ENCODE measurements at regions not wholly inside any gene's neighbourhood (a gene's known extent, or its start where the extent isn't known, plus 50 kb on each side); places are given as distances from the start of the nearest gene placed in this dataset.

GRCh38 chr4:182103614-182104319 is 139.4 kb upstream of the TENM3 start:
- Mint-ChIP-seq H3K9me3 (peaks cover 0 to 4% of the 10 kb centered on the region in 2 donors), H3K27ac (no peak overlapping the region), H3K36me3 (ENCODE audit: insufficient read depth) (no peaks in the 10 kb centered on the region), H3K4me1 (ENCODE audit: low read depth in 2 of 2) (no peaks in the 10 kb centered on the region), H3K4me3 (no peak overlapping the region), H3K27me3 (no peaks in the 10 kb centered on the region)
- no peak for DNase-seq
- ATAC-seq (replicated peaks): no peak

GRCh38 chr4:182105416-182105815 is 137.8 kb upstream of the TENM3 start:
- Mint-ChIP-seq H3K9me3 (peaks cover 0 to 4% of the 10 kb centered on the region in 2 donors), H3K36me3 (ENCODE audit: insufficient read depth) (no peaks in the 10 kb centered on the region), H3K4me3 (no peak overlapping the region), H3K4me1 (ENCODE audit: low read depth in 2 of 2) (no peaks in the 10 kb centered on the region), H3K27me3 (no peaks in the 10 kb centered on the region), H3K27ac (no peak overlapping the region)
- no peak for DNase-seq
- ATAC-seq (replicated peaks): no peak

- H3K4me3 Mint-ChIP-seq: no peak overlapping the region
Measured at GRCh38 chr4:182107931-182108330, 135.3 kb upstream of the TENM3 start.

GRCh38 chr4:182111586-182111985 is 131.6 kb upstream of the TENM3 start:
- peaks cover 0 to under 1% of the 10 kb centered on the region in 2 donors for H3K9me3 Mint-ChIP-seq
- no peaks in the 10 kb centered on the region for H3K36me3 Mint-ChIP-seq (ENCODE audit: insufficient read depth)
- no peaks in the 10 kb centered on the region for H3K4me1 Mint-ChIP-seq (ENCODE audit: low read depth in 2 of 2)
- ATAC-seq (replicated peaks) (no peak), DNase-seq (no peak)
- H3K27ac Mint-ChIP-seq: peak overlapping the region in 1 of 2 donors; percentile 65
- no peaks in the 10 kb centered on the region for H3K27me3 Mint-ChIP-seq
- no peak overlapping the region for H3K4me3 Mint-ChIP-seq

More at GRCh38 chr4:182107931-182108330, 135.3 kb upstream of the TENM3 start:
- DNase-seq: no peak
- Mint-ChIP-seq H3K36me3 (ENCODE audit: insufficient read depth) (no peaks in the 10 kb centered on the region), H3K27me3 (no peaks in the 10 kb centered on the region), H3K4me1 (ENCODE audit: low read depth in 2 of 2) (no peaks in the 10 kb centered on the region), H3K27ac (no peak overlapping the region), H3K9me3 (peaks cover 0 to 2% of the 10 kb centered on the region in 2 donors)
- ATAC-seq (replicated peaks): no peak

GRCh38 chr4:182113779-182114178 is 129.4 kb upstream of the TENM3 start:
- H3K4me1 Mint-ChIP-seq (ENCODE audit: low read depth in 2 of 2): no peaks in the 10 kb centered on the region
- H3K9me3 Mint-ChIP-seq: peaks cover 2 to 9% of the 10 kb centered on the region in 2 donors
- H3K27me3 Mint-ChIP-seq: no peaks in the 10 kb centered on the region
- no peak overlapping the region for H3K27ac Mint-ChIP-seq
- no peak for ATAC-seq (replicated peaks)
- DNase-seq: no peak
- no peak overlapping the region for H3K4me3 Mint-ChIP-seq
- no peaks in the 10 kb centered on the region for H3K36me3 Mint-ChIP-seq (ENCODE audit: insufficient read depth)

GRCh38 chr4:182124359-182124758 is 118.8 kb upstream of the TENM3 start:
- H3K4me3 Mint-ChIP-seq: no peak overlapping the region
- H3K9me3 Mint-ChIP-seq: peaks cover 14 to 22% of the 10 kb centered on the region in 2 donors
- H3K27me3 Mint-ChIP-seq: no peaks in the 10 kb centered on the region
- no peaks in the 10 kb centered on the region for H3K4me1 Mint-ChIP-seq (ENCODE audit: low read depth in 2 of 2)
- ATAC-seq (replicated peaks): no peak
- H3K27ac Mint-ChIP-seq: no peak overlapping the region
- no peaks in the 10 kb centered on the region for H3K36me3 Mint-ChIP-seq (ENCODE audit: insufficient read depth)
- DNase-seq: no peak

GRCh38 chr4:182126096-182126495 is 117.1 kb upstream of the TENM3 start:
- Mint-ChIP-seq H3K4me3 (no peak overlapping the region), H3K9me3 (peaks cover 7 to 13% of the 10 kb centered on the region in 2 donors), H3K4me1 (ENCODE audit: low read depth in 2 of 2) (no peaks in the 10 kb centered on the region), H3K27ac (no peak overlapping the region), H3K36me3 (ENCODE audit: insufficient read depth) (no peaks in the 10 kb centered on the region), H3K27me3 (no peaks in the 10 kb centered on the region)
- ATAC-seq (replicated peaks) (no peak), DNase-seq (no peak)

GRCh38 chr4:182126603-182127002 is 116.6 kb upstream of the TENM3 start:
- Mint-ChIP-seq H3K4me1 (ENCODE audit: low read depth in 2 of 2) (no peaks in the 10 kb centered on the region), H3K9me3 (peaks cover 7 to 13% of the 10 kb centered on the region in 2 donors), H3K27me3 (no peaks in the 10 kb centered on the region), H3K36me3 (ENCODE audit: insufficient read depth) (no peaks in the 10 kb centered on the region), H3K27ac (no peak overlapping the region), H3K4me3 (no peak overlapping the region)
- ATAC-seq (replicated peaks) (no peak), DNase-seq (no peak)

GRCh38 chr4:182133033-182133432 is 110.2 kb upstream of the TENM3 start:
- no peaks in the 10 kb centered on the region for H3K4me1 Mint-ChIP-seq (ENCODE audit: low read depth in 2 of 2)
- no peaks in the 10 kb centered on the region for H3K9me3 Mint-ChIP-seq
- H3K27me3 Mint-ChIP-seq: peaks cover 0 to 9% of the 10 kb centered on the region in 2 donors

GRCh38 chr4:182134261-182134660 is 108.9 kb upstream of the TENM3 start:
- Mint-ChIP-seq H3K4me3 (no peak overlapping the region), H3K4me1 (ENCODE audit: low read depth in 2 of 2) (peaks cover 0 to 3% of the 10 kb centered on the region in 2 donors)

More at GRCh38 chr4:182133033-182133432, 110.2 kb upstream of the TENM3 start:
- no peak for ATAC-seq (replicated peaks)
- H3K4me3 Mint-ChIP-seq: no peak overlapping the region
- DNase-seq: no peak
- H3K27ac Mint-ChIP-seq: no peak overlapping the region
- H3K36me3 Mint-ChIP-seq (ENCODE audit: insufficient read depth): peaks cover 2% of the 10 kb centered on the region

GRCh38 chr4:182136201-182136600 is 107.0 kb upstream of the TENM3 start:
- ATAC-seq (replicated peaks) (no peak), DNase-seq (no peak)
- H3K9me3 Mint-ChIP-seq: peaks cover 0 to 6% of the 10 kb centered on the region in 2 donors
- peaks cover 2% of the 10 kb centered on the region for H3K36me3 Mint-ChIP-seq (ENCODE audit: insufficient read depth)
- no peak overlapping the region for H3K4me3 Mint-ChIP-seq
- H3K27ac Mint-ChIP-seq: no peak overlapping the region
- peaks cover 2 to 36% of the 10 kb centered on the region in 2 donors for H3K27me3 Mint-ChIP-seq
- peaks cover 0 to 3% of the 10 kb centered on the region in 2 donors for H3K4me1 Mint-ChIP-seq (ENCODE audit: low read depth in 2 of 2)

More at GRCh38 chr4:182134261-182134660, 108.9 kb upstream of the TENM3 start:
- peaks cover 0 to 6% of the 10 kb centered on the region in 2 donors for H3K9me3 Mint-ChIP-seq
- no peak overlapping the region for H3K27ac Mint-ChIP-seq
- H3K27me3 Mint-ChIP-seq: peaks cover 0 to 21% of the 10 kb centered on the region in 2 donors
- no peak for DNase-seq
- ATAC-seq (replicated peaks): no peak
- peaks cover 2% of the 10 kb centered on the region for H3K36me3 Mint-ChIP-seq (ENCODE audit: insufficient read depth)

- H3K36me3 Mint-ChIP-seq (ENCODE audit: insufficient read depth): peaks cover under 1% of the 10 kb centered on the region
Measured at GRCh38 chr4:182137343-182137742, 105.9 kb upstream of the TENM3 start.

GRCh38 chr4:182139491-182139890 is 103.7 kb upstream of the TENM3 start:
- Mint-ChIP-seq H3K9me3 (peaks cover 0 to 6% of the 10 kb centered on the region in 2 donors), H3K4me3 (peak overlapping the region; percentile 31 to 42), H3K4me1 (ENCODE audit: low read depth in 2 of 2) (peaks cover 0 to 5% of the 10 kb centered on the region in 2 donors), H3K36me3 (ENCODE audit: insufficient read depth) (no peaks in the 10 kb centered on the region), H3K27ac (no peak overlapping the region), H3K27me3 (peaks cover 26 to 65% of the 10 kb centered on the region in 2 donors)
- no peak for ATAC-seq (replicated peaks)
- no peak for DNase-seq

More at GRCh38 chr4:182137343-182137742, 105.9 kb upstream of the TENM3 start:
- Mint-ChIP-seq H3K4me1 (ENCODE audit: low read depth in 2 of 2) (peaks cover 0 to 3% of the 10 kb centered on the region in 2 donors), H3K9me3 (peaks cover 0 to 6% of the 10 kb centered on the region in 2 donors), H3K4me3 (no peak overlapping the region), H3K27me3 (peaks cover 9 to 47% of the 10 kb centered on the region in 2 donors), H3K27ac (no peak overlapping the region)
- DNase-seq (no peak), ATAC-seq (replicated peaks) (no peak)

- peaks cover 0 to 5% of the 10 kb centered on the region in 2 donors for H3K4me1 Mint-ChIP-seq (ENCODE audit: low read depth in 2 of 2)
- peaks cover 33 to 72% of the 10 kb centered on the region in 2 donors for H3K27me3 Mint-ChIP-seq
- H3K4me3 Mint-ChIP-seq: no peak overlapping the region
- H3K9me3 Mint-ChIP-seq: peaks cover 0 to 6% of the 10 kb centered on the region in 2 donors
- ATAC-seq (replicated peaks) (no peak), DNase-seq (no peak)
- no peaks in the 10 kb centered on the region for H3K36me3 Mint-ChIP-seq (ENCODE audit: insufficient read depth)
- H3K27ac Mint-ChIP-seq: no peak overlapping the region
Measured at GRCh38 chr4:182140547-182140946, 102.7 kb upstream of the TENM3 start.

All from effector memory CD8-positive, alpha-beta T cell (primary cell).